KOPT-K1 (cell line): ENCODE measurements at regions not wholly inside any gene's neighbourhood (a gene's known extent, or its start where the extent isn't known, plus 50 kb on each side); places are given as distances from the start of the nearest gene placed in this dataset.

Source experiments
- H3K27ac ChIP-seq: fragments of 200-600 bp; sonication (generic); 2 replicates; pipeline ENCODE4 v1.5.1; 2016; ENCODE audit warnings: antibody characterized with exemption, mild to moderate bottlenecking, low read depth, low read length; ENCODE audit not compliant: poor library complexity, severe bottlenecking
- H3K36me3 ChIP-seq: fragments of 200-600 bp; sonication (generic); 2 replicates; pipeline ENCODE4 v1.5.1; 2017; ENCODE audit warnings: antibody characterized with exemption, mild to moderate bottlenecking, low read length, moderate library complexity; ENCODE audit not compliant: insufficient read depth
- H3K9me3 ChIP-seq: fragments of 200-600 bp; sonication (generic); 2 replicates; pipeline ENCODE4 v1.5.1; 2017; ENCODE audit warnings: antibody characterized with exemption, low read length, mild to moderate bottlenecking; ENCODE audit not compliant: insufficient read depth, poor library complexity, severe bottlenecking

DNA sequence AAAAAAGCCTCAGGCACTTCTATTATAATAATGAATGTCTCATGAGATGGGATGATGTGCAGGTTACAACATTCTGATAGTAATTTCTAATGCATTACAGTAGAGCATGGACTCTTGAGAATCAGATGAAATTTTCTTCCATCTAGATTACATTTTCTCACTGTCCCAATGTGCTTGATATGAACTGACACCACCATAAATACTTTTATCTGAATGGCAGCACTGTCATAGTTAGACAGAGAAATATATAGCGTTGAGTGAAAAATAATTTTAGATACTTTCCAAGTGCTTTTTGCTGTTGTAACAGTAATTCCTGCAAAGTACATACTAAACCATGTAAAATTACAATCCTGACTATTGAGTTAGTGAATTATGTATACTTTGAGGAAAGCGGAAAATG lies 630.1 kb downstream of the BRINP3 start:
- Histone ChIP-seq H3K36me3 (no peaks in the 10 kb centered on the region), H3K9me3 (no peaks in the 10 kb centered on the region), H3K27ac (no peak overlapping the region)

DNA sequence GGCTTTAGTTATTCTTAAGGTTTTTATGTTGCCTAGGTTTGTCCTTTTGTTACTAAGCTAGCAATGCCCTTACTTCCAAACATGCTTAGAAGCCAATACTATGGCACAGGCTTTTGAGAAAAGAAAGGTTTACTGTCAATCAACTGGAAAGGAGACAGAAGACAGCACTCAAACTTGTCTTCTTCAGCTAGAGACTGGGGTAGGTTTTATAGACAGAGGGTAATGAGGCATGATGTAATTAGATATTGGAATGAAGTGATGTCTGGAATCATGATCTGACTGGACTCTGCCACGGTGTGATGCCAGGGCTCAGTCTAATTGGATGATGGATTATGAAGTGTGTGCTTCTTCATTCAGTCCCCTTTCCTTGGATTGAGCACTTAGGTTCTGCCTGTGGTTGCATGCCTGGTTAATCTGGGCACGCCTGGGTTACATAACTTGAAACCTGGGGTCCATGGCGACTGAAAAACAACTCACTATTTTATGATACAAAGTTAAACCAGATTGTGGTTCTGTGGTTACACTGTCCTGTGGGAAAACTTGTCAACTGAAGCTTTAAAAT lies 625.8 kb downstream of the BRINP3 start:
- H3K9me3 ChIP-seq: no peaks in the 10 kb centered on the region

DNA sequence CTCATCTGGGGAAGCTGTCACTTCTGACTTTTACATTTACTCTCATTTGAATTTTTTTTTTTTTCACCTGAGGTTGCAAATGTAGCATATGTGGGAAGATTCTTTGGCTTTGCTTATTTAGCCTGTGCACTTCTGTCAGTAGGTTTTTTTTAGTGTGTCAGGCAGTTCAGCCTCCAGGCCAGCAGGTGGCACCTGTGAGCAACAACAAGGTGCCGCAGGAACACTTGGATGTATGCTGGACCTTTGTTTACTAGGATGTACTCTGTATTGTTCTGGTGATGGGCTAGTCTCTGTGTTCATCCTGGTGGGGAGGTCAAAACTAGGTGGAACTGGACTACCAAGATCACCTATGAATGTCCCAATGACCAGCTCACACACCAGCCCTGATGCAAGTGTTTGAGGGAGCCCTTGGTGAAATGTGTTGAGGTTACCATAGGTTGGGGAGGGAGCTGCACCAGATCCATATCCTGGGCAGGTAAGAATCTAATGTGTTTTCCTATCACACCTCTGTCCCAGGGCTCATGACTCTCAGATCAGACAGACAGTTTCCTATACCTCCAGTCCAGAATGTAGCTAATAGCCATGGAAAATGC lies 618.2 kb downstream of the BRINP3 start:
- H3K27ac ChIP-seq: no peak overlapping the region
- H3K36me3 ChIP-seq: no peaks in the 10 kb centered on the region
- H3K9me3 ChIP-seq: no peaks in the 10 kb centered on the region

More for the DNA sequence above, 625.8 kb downstream of the BRINP3 start:
- Histone ChIP-seq H3K36me3 (no peaks in the 10 kb centered on the region), H3K27ac (no peak overlapping the region)

DNA sequence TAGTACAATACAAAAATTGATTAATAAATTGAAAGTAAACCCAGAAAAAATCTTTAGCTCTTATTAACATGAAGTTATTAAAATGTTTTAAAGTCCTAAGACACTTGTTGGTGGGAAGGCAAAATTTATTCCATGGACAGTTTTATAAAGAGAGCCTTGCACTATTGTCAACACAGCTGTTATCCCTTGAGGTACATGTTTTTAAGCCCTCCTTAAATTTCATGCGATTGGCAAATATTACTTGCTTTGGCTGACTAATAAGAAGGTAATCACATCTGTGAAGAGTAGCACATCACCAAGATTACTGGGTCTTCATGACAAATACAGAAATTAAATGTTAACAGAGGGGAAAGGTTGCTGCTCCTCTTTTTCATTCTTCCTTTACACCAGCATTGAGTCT lies 611.1 kb downstream of the BRINP3 start:
- Histone ChIP-seq H3K9me3 (no peaks in the 10 kb centered on the region), H3K36me3 (no peaks in the 10 kb centered on the region), H3K27ac (no peak overlapping the region)

DNA sequence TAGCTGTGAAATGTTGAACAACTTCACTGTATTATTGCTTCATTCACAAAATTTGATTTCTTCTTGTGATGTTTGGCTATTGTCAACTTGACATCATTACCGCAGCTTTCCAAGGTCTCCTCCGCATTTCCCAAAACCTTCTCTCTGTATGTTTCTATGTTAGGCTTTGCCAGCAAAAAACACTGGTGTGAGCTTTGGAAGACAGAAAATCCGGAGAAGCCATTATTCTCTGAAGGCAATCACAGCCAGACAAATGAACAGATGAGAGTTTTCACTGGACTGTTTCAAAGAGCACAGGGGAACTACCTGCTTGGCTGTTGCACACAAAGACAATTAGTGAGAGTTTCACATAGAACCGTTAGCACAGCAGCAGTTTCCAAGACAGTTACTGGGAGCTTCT lies 609.6 kb downstream of the BRINP3 start:
- Histone ChIP-seq H3K27ac (no peak overlapping the region), H3K36me3 (no peaks in the 10 kb centered on the region), H3K9me3 (no peaks in the 10 kb centered on the region)

DNA sequence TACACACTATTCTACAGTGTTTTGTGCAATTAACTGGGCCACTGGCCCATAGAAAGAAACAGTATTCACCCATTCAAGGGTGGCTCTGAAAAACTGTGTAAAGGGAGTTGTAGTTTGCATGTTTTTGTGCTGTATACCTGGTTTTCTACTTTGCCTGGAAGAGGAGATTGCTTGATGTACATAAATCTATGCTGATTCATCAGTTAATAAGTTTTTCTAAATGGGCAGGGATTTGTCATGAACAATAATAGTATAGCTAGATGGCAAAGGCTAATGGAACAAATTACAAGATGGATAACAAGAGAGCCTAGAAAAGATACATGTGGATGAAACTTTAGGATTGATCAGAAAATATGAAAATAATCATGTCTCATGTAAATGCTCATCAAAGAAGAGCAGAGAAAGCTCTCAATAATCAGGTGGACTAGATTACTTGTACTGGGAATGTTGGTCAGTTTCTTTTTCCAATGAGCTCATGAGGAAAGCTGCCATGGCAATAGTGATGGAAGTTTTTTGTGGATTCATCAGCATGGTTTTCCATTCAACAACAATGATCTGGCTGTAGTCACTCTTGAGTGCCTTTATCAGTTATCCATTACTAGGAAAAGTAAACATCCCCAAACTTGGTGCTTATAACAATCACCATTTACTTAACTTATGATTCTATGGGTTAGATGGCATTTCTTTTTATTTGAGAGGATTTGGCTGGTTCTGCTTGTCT lies 602.8 kb downstream of the BRINP3 start:
- Histone ChIP-seq H3K27ac (no peak overlapping the region), H3K36me3 (no peaks in the 10 kb centered on the region), H3K9me3 (no peaks in the 10 kb centered on the region)

DNA sequence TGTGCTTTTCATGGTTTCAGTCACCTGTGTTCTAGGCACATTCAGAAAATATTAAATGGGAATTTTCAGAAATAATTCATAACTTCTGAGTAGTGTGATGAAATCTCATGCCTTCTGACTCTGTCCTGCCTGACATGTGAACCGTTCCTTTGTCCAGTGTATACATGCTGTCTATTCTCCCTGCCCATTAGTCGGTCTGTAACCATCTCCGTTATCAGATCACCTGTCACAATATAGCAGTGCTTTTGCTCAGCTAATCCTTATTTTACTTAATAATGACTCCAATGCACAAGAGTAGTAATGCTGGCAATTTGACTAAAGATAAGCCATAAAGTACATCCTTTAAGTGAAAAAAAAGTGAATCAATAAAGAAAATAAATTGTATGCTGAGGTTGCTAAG lies 597.5 kb downstream of the BRINP3 start:
- no peak overlapping the region for H3K27ac ChIP-seq
- H3K36me3 ChIP-seq: no peaks in the 10 kb centered on the region
- no peaks in the 10 kb centered on the region for H3K9me3 ChIP-seq

DNA sequence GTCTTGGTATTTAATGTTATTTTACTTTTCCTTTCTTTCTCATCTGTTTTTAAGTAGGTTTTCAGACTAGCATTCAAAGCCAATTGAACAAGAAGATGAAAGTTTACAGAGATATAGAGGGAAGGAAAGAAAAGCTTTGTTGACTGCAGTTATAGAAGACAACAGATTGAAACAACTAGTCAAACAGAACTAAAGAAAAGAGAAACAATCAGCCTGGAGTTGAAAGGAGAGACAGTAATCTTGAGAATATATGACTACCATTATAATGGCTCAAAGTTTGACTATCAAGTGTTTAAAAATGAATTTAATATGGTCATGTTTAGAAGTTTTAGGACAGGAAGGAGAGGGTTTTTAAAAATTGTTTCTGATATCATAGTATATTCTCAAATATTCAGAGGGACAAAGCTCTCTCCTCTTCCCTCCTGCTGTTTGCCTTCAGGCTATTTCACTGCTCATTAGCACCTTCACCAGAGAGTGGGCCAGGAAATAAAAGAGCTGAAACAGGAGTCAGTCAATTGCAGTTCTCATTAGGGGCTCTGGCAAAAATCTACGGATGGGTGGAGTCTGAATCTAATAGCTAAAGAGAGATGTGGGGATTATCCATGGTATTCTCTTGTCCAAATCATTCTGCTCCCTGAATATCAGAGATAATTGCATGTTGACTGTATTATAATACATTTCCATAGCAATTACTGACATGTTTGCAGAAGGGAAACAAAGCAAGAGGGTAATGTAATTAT lies 577.8 kb downstream of the BRINP3 start:
- H3K27ac ChIP-seq: no peak overlapping the region

DNA sequence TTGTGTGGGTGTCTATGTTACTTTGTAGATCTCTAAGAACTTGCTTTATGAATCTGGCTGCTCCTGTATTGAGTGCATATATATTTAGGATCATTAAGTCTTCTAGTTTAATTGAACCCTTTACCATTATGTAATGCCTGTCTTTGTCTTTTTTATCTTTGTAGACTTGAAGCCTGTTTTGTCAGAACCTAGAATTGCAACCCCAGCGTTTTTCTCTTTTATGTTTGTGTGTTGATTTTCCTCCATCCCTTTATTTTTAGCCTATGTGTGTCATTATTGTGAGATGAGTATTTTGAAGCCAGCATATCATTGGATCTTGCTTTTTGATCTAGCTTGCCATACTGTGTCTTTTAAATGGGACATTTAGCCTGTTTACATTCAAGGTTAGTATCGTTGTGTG lies 573.2 kb downstream of the BRINP3 start:
- H3K27ac ChIP-seq: no peak overlapping the region
- no peaks in the 10 kb centered on the region for H3K9me3 ChIP-seq

More for the DNA sequence above, 577.8 kb downstream of the BRINP3 start:
- Histone ChIP-seq H3K36me3 (no peaks in the 10 kb centered on the region), H3K9me3 (no peaks in the 10 kb centered on the region)

DNA sequence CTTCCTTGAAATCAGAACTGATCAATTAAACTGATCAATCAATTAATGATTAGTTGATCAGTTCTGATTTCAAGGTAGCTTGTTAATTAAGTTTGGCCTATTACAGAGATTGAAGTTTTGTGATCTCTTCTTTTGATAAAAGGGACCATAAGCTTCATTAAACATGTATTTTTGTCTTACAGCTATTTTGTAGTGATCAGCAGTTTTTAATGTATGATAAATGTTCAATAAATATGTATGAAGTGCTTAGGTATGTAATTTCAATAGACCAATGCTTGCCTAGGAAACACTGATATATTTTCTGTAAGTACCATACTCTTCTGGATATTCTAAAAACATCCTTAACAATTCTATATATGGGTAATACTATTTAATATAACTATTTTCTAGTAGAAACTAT lies 569.6 kb downstream of the BRINP3 start:
- H3K9me3 ChIP-seq: no peaks in the 10 kb centered on the region
- no peaks in the 10 kb centered on the region for H3K36me3 ChIP-seq
- H3K27ac ChIP-seq: no peak overlapping the region

More for the DNA sequence above, 573.2 kb downstream of the BRINP3 start:
- H3K36me3 ChIP-seq: no peaks in the 10 kb centered on the region

DNA sequence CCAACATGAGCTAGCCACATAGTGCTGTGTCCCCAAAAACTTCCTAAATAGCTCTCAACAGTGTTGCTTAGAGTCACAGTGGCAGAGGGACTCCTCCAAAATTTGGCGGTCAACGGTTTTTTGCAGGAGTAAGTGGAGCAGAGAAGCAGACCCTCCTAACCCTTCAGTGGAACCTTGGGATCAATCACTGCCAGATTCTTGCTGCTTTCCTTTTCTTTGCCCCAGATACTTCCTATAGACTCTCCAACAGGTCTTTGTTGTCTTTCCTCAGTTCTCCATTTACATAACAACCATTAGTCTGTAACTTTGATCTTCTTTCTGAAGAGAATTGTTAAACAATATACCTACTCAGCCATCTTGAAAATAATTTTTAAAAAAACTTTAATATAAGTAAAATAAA lies 556.1 kb downstream of the BRINP3 start:
- Histone ChIP-seq H3K27ac (no peak overlapping the region), H3K9me3 (no peaks in the 10 kb centered on the region), H3K36me3 (no peaks in the 10 kb centered on the region)

DNA sequence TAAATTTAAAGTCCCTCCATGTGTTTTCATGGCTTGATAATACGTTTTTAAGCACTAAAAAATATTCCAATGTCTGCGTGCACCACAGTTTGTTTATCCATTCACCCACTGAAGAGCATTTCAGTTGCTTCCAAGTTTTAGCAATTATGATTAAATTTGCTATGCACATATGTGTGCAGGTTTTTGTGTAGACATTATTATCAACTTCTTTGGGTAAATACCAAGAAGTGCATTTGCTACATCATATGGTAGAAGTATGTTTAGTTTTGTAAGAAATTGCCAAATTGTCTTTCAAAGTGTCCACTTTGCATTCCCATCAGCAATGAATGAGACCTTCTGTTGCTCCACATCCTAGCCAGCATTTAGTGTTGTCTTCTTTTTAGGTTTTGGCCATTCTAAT lies 550.0 kb downstream of the BRINP3 start:
- Histone ChIP-seq H3K9me3 (no peaks in the 10 kb centered on the region), H3K27ac (no peak overlapping the region), H3K36me3 (no peaks in the 10 kb centered on the region)

DNA sequence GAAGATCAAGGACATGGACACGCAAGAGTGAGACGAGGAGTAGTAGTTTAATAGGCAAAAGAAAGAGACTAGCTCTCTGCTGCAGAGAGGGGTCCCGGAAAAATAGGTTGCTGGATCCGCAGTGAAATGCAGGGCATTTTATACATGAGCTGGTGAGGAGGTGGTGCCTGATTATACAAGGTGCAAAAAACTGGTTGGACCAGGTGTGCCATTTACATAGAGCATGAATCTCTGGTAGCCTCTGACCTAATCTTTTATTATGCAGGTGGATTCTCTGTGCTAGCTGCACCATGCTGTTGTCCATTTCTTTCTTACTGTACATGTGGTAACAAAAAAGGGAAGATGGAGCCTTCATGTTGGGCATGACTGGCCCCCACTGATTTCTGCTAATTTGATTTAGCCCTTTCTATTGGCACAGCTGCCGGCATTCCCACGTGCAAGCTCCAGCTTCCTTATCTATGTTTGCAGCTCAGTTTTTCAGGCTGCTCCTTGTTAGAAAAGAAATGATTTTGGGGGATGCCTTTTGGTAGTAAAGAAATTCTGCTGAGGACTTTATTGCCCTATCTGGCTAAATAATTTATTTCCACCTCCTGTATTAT lies 548.1 kb downstream of the BRINP3 start:
- Histone ChIP-seq H3K36me3 (no peaks in the 10 kb centered on the region), H3K9me3 (no peaks in the 10 kb centered on the region), H3K27ac (no peak overlapping the region)

DNA sequence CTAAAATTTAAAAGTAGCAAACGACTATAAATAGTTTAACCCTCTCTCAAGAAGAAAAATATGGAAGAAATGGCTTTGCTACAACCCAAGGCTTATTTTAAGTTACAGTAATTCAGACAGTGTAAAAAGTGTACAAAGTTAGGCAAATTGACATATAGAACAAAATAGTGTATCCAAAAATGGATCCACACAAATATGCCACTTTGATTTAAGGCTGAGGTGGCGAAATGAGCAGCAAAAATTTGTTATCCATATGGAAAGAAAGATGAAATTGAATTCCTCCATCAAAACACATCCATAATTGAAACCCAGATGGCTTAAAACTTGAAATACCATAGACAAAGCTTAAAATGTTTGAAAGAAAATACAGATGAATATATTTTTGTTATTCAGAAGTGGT lies 540.8 kb downstream of the BRINP3 start:
- Histone ChIP-seq H3K27ac (no peak overlapping the region), H3K36me3 (no peaks in the 10 kb centered on the region), H3K9me3 (no peaks in the 10 kb centered on the region)

DNA sequence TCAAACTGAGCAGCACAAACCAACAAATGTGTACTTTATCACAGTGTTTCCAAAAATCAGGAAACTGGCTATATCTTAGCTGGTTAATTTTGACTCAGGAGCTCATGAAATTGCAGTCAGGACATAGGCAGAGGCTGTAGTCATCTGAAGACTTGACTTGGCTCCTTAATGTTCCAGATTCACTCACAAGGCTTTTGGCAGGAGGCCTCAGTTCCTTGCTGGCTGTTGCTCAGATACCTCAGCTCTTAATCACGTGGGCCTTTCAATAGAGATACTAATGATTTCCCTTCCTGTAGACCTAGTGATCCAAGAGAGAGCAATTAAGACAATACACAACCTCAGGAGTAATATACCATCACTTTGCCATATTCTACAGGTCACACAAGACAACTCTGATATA lies 537.7 kb downstream of the BRINP3 start:
- Histone ChIP-seq H3K9me3 (no peaks in the 10 kb centered on the region), H3K36me3 (no peaks in the 10 kb centered on the region), H3K27ac (no peak overlapping the region)
